ENCODE measurements at regions not wholly inside any gene's neighbourhood (a gene's known extent, or its start where the extent isn't known, plus 50 kb on each side); places are given as distances from the start of the nearest gene placed in this dataset.

- no peak for DNase-seq
- Histone ChIP-seq H3K4me3 (no peak overlapping the region), H3K36me3 (no peaks in the 10 kb centered on the region), H3K27me3 (peaks cover 11% of the 10 kb centered on the region; the same call in 1 of the 2 replicates), H3K9me3 (no peaks in the 10 kb centered on the region; the same call in 1 of the 2 replicates)
These were observed 50.8 kb upstream of the ANP32A start for GRCh38 chr15:68871507-68871906.

DNA sequence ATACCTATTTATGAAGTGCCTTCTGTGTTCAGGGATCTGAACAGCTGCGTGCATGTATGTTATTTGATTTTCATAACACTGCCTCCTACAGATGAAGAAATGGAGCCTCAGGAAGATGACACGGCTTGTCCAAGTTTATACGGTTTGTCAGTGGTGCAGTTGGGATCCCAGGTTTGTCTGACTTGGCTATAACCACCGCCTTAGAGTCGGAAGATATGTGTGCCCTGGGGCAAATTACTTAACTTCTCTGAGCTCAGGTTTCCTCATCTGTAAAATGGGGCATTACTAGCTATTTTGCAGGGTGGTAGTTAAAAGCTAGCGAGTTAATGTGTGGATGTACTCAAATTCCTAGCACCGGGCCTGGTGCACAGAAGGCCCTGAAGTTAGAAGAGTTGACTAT is 54.1 kb upstream of the ANP32A start:
- Histone ChIP-seq H3K9me3 (no peaks in the 10 kb centered on the region; the same call in 1 of the 2 replicates), H3K27me3 (peaks cover 7% of the 10 kb centered on the region; the same call in 1 of the 2 replicates), H3K36me3 (no peaks in the 10 kb centered on the region), H3K4me3 (no peak overlapping the region)
- no peak for DNase-seq

DNA sequence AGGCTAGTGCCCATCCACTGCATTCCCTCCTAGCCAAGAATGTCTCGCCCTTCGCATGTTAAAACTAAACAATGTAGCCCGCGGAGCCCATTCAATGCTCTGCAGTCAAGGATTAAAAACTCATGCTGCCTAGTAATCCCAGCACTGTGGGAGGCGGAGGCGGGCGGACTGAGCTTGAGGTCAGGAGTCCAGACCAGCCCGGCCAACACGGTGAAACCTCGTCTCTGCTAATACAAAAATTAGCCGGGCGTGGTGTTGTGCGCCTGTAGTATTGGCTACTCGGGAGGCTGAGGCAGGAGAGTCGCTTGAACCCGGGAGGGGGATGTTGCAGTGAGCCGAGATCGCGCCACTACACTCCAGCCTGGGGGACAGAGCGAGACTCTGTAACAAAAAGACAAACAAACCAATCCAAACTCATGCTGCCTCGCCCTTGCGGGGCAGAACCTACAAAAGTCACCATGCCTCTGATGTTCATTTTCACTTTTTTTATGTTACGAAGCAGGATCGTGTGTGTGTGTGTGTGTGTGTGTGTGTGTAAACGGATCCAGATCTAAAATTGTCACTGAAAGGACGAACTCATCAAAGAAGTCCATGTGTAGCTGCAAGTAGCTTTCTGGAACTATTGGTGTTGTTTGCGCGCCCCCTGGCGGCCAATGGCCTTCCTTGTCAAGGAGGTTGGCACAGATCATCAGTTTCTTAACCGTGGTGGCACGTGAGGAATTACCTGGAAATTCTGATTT is 54.8 kb upstream of the SPESP1 start:
- peak; percentile 82 for DNase-seq
- Histone ChIP-seq H3K27me3 (peaks cover 2% of the 10 kb centered on the region; the same call in 1 of the 2 replicates), H3K4me3 (peak overlapping the region; percentile 29), H3K9me3 (no peaks in the 10 kb centered on the region), H3K36me3 (no peaks in the 10 kb centered on the region)

- no peaks in the 10 kb centered on the region for H3K27me3 ChIP-seq
- H3K9me3 ChIP-seq: no peaks in the 10 kb centered on the region
- H3K36me3 ChIP-seq: no peaks in the 10 kb centered on the region
- no peak for DNase-seq
- no peak overlapping the region for H3K4me3 ChIP-seq
These were observed 52.7 kb upstream of the SPESP1 start for GRCh38 chr15:68877626-68878025.

DNA sequence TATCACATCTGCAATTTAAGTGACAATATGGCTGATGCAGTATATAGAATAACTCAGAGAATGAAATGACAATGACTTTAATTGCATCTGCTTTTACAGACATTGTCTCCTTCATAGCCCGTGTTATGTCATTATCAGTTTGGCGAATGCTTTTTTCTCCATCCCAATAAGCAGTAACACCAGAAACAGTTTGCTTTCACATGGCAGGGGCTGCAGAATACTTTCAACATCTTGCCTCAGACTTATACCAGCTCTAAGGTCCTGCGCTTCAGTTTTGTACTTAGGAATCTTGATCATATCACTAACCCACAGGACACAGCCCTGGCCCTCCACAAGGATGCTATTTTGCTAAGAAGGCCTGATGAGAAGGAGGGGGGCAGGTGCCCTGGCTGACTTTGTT is 49.9 kb upstream of the SPESP1 start:
- no peaks in the 10 kb centered on the region for H3K9me3 ChIP-seq
- no peaks in the 10 kb centered on the region for H3K36me3 ChIP-seq

More for the DNA sequence above, 49.9 kb upstream of the SPESP1 start:
- DNase-seq: no peak
- Histone ChIP-seq H3K4me3 (no peak overlapping the region), H3K27me3 (no peaks in the 10 kb centered on the region)

Data from MG63 (cell line).